SK-N-SH (cell line): ENCODE measurements at regions not wholly inside any gene's neighbourhood (a gene's known extent, or its start where the extent isn't known, plus 50 kb on each side); places are given as distances from the start of the nearest gene placed in this dataset.

ENCODE experiments used
- CTCF ChIA-PET: fragments of 300-600, 350-600 bp; formaldehyde crosslinking; extraction: SDS; loops from one replicate; lab custom pipeline; 2021; lab: Yijun Ruan, JAX
- POLR2A ChIA-PET: fragments of 350-600 bp; sonication (Branson Sonifier 250); formaldehyde crosslinking; extraction: SDS; loops from one replicate; lab custom pipeline; 2020; ENCODE audit warnings: antibody characterized with exemption, inconsistent platforms; lab: Yijun Ruan, JAX
- DNase-seq: peaks from one replicate; pipeline ENCODE4 v3.0.0; 2012
- H2AFZ ChIP-seq: fragments of 200-600 bp; sonication (generic); 2 replicates; pipeline ENCODE4 v1.8.1; 2016; ENCODE audit warnings: antibody characterized with exemption, mild to moderate bottlenecking, low read depth
- H3F3A ChIP-seq: fragments of 200-600 bp; sonication (generic); replicated peaks from 2 replicates; pipeline ENCODE3; 2016; ENCODE audit warnings: antibody characterized with exemption, mild to moderate bottlenecking; ENCODE audit not compliant: insufficient read depth
- H3K27ac ChIP-seq, 2 experiments: fragments of 200-500 bp in 1 of 2; fragments of 200-600 bp in 1 of 2; sonication (Bioruptor generic) in 1 of 2; sonication (generic), shearing (Covaris generic) in 1 of 2; 2 replicates each; pipeline versions ENCODE4 v1.5.1 to v1.6.1; 2014 to 2016; ENCODE audit warnings: low read depth in 2 of 2, inconsistent platforms in 1 of 2, low read length in 1 of 2, mild to moderate bottlenecking in 1 of 2, mixed read lengths in 1 of 2
- H3K27me3 ChIP-seq: fragments of 200-600 bp; sonication (generic), shearing (Covaris generic); 2 replicates; pipeline ENCODE4 v1.6.1; 2016; ENCODE audit warnings: mixed run types; ENCODE audit not compliant: insufficient read depth
- H3K36me3 ChIP-seq, 2 experiments: fragments of 200-500 bp in 1 of 2; fragments of 200-600 bp in 1 of 2; sonication (Bioruptor generic) in 1 of 2; sonication (generic) in 1 of 2; replicated peaks in 1 of 2; 2 replicates each; pipeline versions ENCODE3 to v1.5.1; 2014 to 2016; ENCODE audit warnings: low read length in 1 of 2, mild to moderate bottlenecking in 1 of 2; ENCODE audit not compliant: insufficient read depth in 2 of 2, control insufficient read depth in 1 of 2
- H3K4me1 ChIP-seq, 2 experiments: fragments of 200-500 bp in 1 of 2; fragments of 200-600 bp in 1 of 2; sonication (Bioruptor generic) in 1 of 2; sonication (generic), shearing (Covaris generic) in 1 of 2; 2 replicates each; pipeline versions ENCODE4 v1.5.1 to v1.6.1; 2014 to 2016; ENCODE audit warnings: low read depth in 1 of 2, low read length in 1 of 2, mixed run types in 1 of 2; ENCODE audit not compliant: insufficient read depth in 2 of 2, control insufficient read depth in 1 of 2
- H3K4me2 ChIP-seq: fragments of 200-600 bp; sonication (generic), shearing (Covaris generic); 2 replicates; pipeline ENCODE4 v1.6.1; 2017; ENCODE audit warnings: mixed run types
- H3K4me3 ChIP-seq, 2 experiments: fragments of 200-500 bp in 1 of 2; fragments of 200-600 bp in 1 of 2; sonication (Bioruptor generic) in 1 of 2; sonication (generic), shearing (Covaris generic) in 1 of 2; 2 replicates each; pipeline versions ENCODE4 v1.5.1 to v1.8.1; 2014 to 2016; ENCODE audit warnings: low read depth in 2 of 2, inconsistent platforms in 1 of 2, low read length in 1 of 2, mild to moderate bottlenecking in 1 of 2, mixed read lengths in 1 of 2, moderate library complexity in 1 of 2
- H3K79me2 ChIP-seq: fragments of 200-600 bp; sonication (generic); 2 replicates; pipeline ENCODE4 v1.8.1; 2017; ENCODE audit warnings: mild to moderate bottlenecking; ENCODE audit not compliant: insufficient read depth
- H3K9ac ChIP-seq: fragments of 200-600 bp; sonication (generic); 2 replicates; pipeline ENCODE4 v1.6.1; 2017; ENCODE audit warnings: mixed run types
- H3K9me2 ChIP-seq: fragments of 200-600 bp; sonication (generic); 2 replicates; pipeline ENCODE4 v1.6.1; 2017; ENCODE audit warnings: mixed run types
- H3K9me3 ChIP-seq: fragments of 200-600 bp; sonication (generic); 2 replicates; pipeline ENCODE4 v1.6.1; 2017; ENCODE audit warnings: mixed run types, mild to moderate bottlenecking, moderate library complexity
- H4K20me1 ChIP-seq: fragments of 200-600 bp; sonication (generic); 2 replicates; pipeline ENCODE4 v1.6.1; 2017; ENCODE audit warnings: mild to moderate bottlenecking, mixed run types; ENCODE audit not compliant: insufficient read depth
- CHD2 ChIP-seq: fragments of 150-350 bp; IDR thresholded peaks from 2 replicates; pipeline ENCODE4 v1.6.1; 2018; ENCODE audit warnings: low read length; ENCODE audit not compliant: partially characterized antibody
- EP300 ChIP-seq, 2 experiments: IDR thresholded peaks; 2 replicates each; pipeline versions ENCODE4 v1.4.0 to v1.6.1; 2012; ENCODE audit warnings: borderline replicate concordance in 1 of 2, low read depth in 1 of 2, low read length in 1 of 2
- EZH2phosphoT487 ChIP-seq: fragments of 200-600 bp; sonication (generic); IDR thresholded peaks from 2 replicates; pipeline ENCODE4 v1.6.1; 2017; ENCODE audit warnings: low read depth, mixed run types, mild to moderate bottlenecking, antibody characterized with exemption, moderate library complexity, borderline replicate concordance
- FOSL2 ChIP-seq: IDR thresholded peaks from 2 replicates; pipeline ENCODE4 v1.4.0; 2012; ENCODE audit warnings: low read depth, mild to moderate bottlenecking, moderate library complexity, borderline replicate concordance
- FOXJ3 ChIP-seq: sonication (generic); formaldehyde crosslinking; IDR thresholded peaks from 2 replicates; pipeline ENCODE4 v1.5.1; 2020; ENCODE audit warnings: mild to moderate bottlenecking, missing genetic modification reagents
- GABPA ChIP-seq: IDR thresholded peaks from 2 replicates; pipeline ENCODE4 v1.4.0; 2012; ENCODE audit warnings: low read depth, mild to moderate bottlenecking
- JUND ChIP-seq: IDR thresholded peaks from 2 replicates; pipeline ENCODE4 v1.4.0; 2012
- MAX ChIP-seq: IDR thresholded peaks from 2 replicates; pipeline ENCODE4 v1.4.0; 2012; ENCODE audit warnings: low read depth
- MEF2A ChIP-seq: IDR thresholded peaks from 2 replicates; pipeline ENCODE4 v1.4.0; 2012; ENCODE audit warnings: low read depth, borderline replicate concordance
- NRF1 ChIP-seq: IDR thresholded peaks from 2 replicates; pipeline ENCODE4 v1.6.1; 2012; ENCODE audit warnings: low read depth, mild to moderate bottlenecking, low read length
- POLR2AphosphoS5 ChIP-seq: IDR thresholded peaks from 2 replicates; pipeline ENCODE4 v1.6.1; 2012; ENCODE audit warnings: low read depth, low read length
- RXRA ChIP-seq: IDR thresholded peaks from 2 replicates; pipeline ENCODE4 v1.4.0; 2012; ENCODE audit warnings: low read depth, mild to moderate bottlenecking, borderline replicate concordance
- TEAD4 ChIP-seq: IDR thresholded peaks from 2 replicates; pipeline ENCODE4 v1.4.0; 2012; ENCODE audit warnings: mild to moderate bottlenecking, borderline replicate concordance; ENCODE audit not compliant: insufficient read depth
- USF2 ChIP-seq: fragments of 150-350 bp; IDR thresholded peaks from 2 replicates; pipeline ENCODE4 v1.6.1; 2017; ENCODE audit warnings: antibody characterized with exemption, low read length, low read depth, borderline replicate concordance
- YY1 ChIP-seq: IDR thresholded peaks from 2 replicates; pipeline ENCODE4 v1.4.0; 2012; ENCODE audit warnings: low read depth, mild to moderate bottlenecking
- ZBTB33 ChIP-seq: IDR thresholded peaks from 2 replicates; pipeline ENCODE4 v1.4.0; 2012; ENCODE audit warnings: low read depth, borderline replicate concordance
- WGBS: methylation state at CpG from one replicate; pipeline ENCODE4 v1.1.6; 2017; ENCODE audit warnings: low lambda C conversion rate; 5-methylcytosine and 5-hydroxymethylcytosine counted together
- TF ChIP-seq, protein P1 (sequence below): IDR thresholded peaks from 2 replicates; pipeline ENCODE4 v1.4.0; 2012; ENCODE audit warnings: low read depth, borderline replicate concordance

DNA sequence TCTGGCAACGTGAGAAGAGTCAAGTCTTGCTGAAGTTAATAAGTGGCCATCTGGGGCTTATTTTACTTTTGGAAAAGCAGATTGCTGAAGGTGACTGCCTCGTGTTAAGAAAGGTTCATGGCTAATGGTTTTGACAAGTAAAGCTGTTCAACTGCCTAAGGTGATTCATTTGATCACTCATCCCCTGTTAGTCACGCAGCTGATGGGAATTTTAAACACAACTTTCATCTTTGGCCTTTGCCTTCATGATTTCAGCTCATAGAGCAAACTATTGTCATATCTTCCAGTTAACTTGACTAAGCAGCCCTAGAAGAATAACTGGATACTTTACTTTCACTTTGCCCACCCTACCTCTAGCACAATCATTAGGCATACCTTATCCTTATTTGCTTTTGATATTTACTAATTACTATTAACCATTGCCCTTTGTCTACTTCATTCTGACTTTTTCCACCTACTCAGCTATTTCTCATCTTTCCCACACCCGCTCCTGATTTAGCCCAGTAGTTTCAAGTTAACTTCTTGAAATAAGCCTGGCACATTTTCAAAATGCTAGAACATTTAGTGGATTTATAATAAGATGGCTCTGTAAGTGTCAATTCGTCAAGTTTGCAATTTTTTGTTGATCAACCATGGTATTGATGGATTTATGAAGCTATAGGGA lies 170.6 kb upstream of the S100G start (continued):
- TF ChIP-seq ZBTB33 = peak; percentile 64; the same call in 1 of the 2 replicates
- peak; percentile 96 for TF ChIP-seq FOSL2
- TF ChIP-seq MAX = peak; percentile 69; the same call in 1 of the 2 replicates
- TF ChIP-seq, protein P1, sequence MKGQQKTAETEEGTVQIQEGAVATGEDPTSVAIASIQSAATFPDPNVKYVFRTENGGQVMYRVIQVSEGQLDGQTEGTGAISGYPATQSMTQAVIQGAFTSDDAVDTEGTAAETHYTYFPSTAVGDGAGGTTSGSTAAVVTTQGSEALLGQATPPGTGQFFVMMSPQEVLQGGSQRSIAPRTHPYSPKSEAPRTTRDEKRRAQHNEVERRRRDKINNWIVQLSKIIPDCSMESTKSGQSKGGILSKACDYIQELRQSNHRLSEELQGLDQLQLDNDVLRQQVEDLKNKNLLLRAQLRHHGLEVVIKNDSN = no peak; the same call in 1 of the 2 replicates
- peak; percentile 92 for TF ChIP-seq POLR2AphosphoS5
- TF ChIP-seq MEF2A = peak; percentile 41; the same call in 1 of the 2 replicates

DNA sequence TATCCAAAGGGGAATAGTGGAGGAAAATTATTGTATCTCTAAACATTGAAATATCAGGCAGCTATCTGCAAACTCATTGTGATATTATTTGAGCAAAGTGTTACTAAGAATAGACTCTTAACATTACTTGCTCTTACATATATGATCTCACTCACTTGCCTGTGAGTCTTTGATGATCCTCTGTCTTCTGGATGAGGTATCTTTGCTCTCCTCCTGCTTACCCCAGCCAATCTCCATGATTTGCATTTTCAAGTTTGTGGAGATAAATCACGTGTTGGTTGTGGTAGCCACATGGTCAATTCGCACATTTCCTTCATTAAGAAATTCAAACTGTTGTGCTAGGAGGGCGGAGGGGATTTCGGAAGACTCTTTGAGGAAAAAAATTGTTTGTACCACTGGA lies 169.9 kb upstream of the S100G start:
- H3K9ac ChIP-seq = no peak overlapping the region; the same call in 1 of the 2 replicates
- H3K27me3 ChIP-seq = no peaks in the 10 kb centered on the region
- ChIA-PET POLR2A (no interaction called here), CTCF (interaction anchor here (0.7 to 1.7 kb wide), 2 partner anchors 36 to 44 kb away, joined by 3 to 6 read pairs; no protein-coding TSS in a partner anchor)
- peak overlapping the region in 1 of 2 experiments; percentile 83; a peak in 2 of 4 replicates for H3K27ac ChIP-seq
- DNase-seq = no peak
- no peaks in the 10 kb centered on the region for H3K9me2 ChIP-seq
- 0 out of 4 replicates have a peak overlapping the region, but pooled peaks of 1 of the 2 experiments have one; percentile 33 for H3K4me3 ChIP-seq
- no peaks in the 10 kb centered on the region for H4K20me1 ChIP-seq
- no peaks in the 10 kb centered on the region for H3K79me2 ChIP-seq
- H3K4me1 ChIP-seq = peaks cover 0 to 14% of the 10 kb centered on the region in 2 experiments; a peak in 2 of 4 replicates
- WGBS = 89% methylated on average over 4 of the region's 4 CpGs
- no peaks in the 10 kb centered on the region for H3K9me3 ChIP-seq
- TF ChIP-seq MAX = no peak
- TF ChIP-seq FOXJ3 (CRISPR knock-in tag) = no peak
- no peak for TF ChIP-seq MEF2A
- no peak for TF ChIP-seq EP300 (IDR thresholded peaks at IDR 0.05; ENCODE audit: borderline replicate concordance in 1 of 2, low read depth in 1 of 2, low read length in 1 of 2)
- TF ChIP-seq TEAD4 = no peak
- no peak for TF ChIP-seq YY1
- no peak for TF ChIP-seq USF2
- no peak for TF ChIP-seq POLR2AphosphoS5
- TF ChIP-seq CHD2 = no peak
- TF ChIP-seq NRF1 = no peak
- TF ChIP-seq JUND = no peak
- no peak for TF ChIP-seq EZH2phosphoT487
- TF ChIP-seq GABPA = no peak
- no peak for TF ChIP-seq RXRA
- TF ChIP-seq, protein P1 = no peak
- peaks cover 33% of the 10 kb centered on the region for H3F3A ChIP-seq
- no peaks in the 10 kb centered on the region for H3K36me3 ChIP-seq
- peak overlapping the region; percentile 19; the same call in 1 of the 2 replicates for H2AFZ ChIP-seq
- H3K4me2 ChIP-seq = peak overlapping the region; percentile 66
